Adipocyte (in vitro differentiated cells): ENCODE measurements at regions not wholly inside any gene's neighbourhood (a gene's known extent, or its start where the extent isn't known, plus 50 kb on each side); places are given as distances from the start of the nearest gene placed in this dataset.
"Not testable (repeated sequence)": the region's sequence is repeated elsewhere in the genome, so short reads cannot be mapped to it uniquely, and the experiment has no call there.

Source experiments
- DNase-seq: peaks from one replicate; pipeline ENCODE4 v3.0.0-alpha.2; 2015; ENCODE audit warnings: low read depth
- H3K27me3 ChIP-seq: replicated peaks from 2 replicates; pipeline ENCODE4 v1.7.0; 2013; ENCODE audit warnings: mild to moderate bottlenecking, low read length, moderate library complexity; ENCODE audit not compliant: control insufficient read depth, insufficient read depth
- H3K36me3 ChIP-seq: 2 replicates; pipeline ENCODE4 v1.7.0; 2013; ENCODE audit warnings: low read length, mild to moderate bottlenecking, moderate library complexity; ENCODE audit not compliant: control insufficient read depth, insufficient read depth, severe bottlenecking
- H3K4me1 ChIP-seq: 2 replicates; pipeline ENCODE4 v1.7.0; 2013; ENCODE audit warnings: mild to moderate bottlenecking, low read length, moderate library complexity; ENCODE audit not compliant: control insufficient read depth, insufficient read depth
- H3K4me3 ChIP-seq: 2 replicates; pipeline ENCODE4 v1.7.0; 2013; ENCODE audit warnings: mild to moderate bottlenecking, low read length, moderate library complexity
- H3K9ac ChIP-seq: 2 replicates; pipeline ENCODE4 v1.7.0; 2013; ENCODE audit warnings: mild to moderate bottlenecking, low read length, moderate library complexity
- H3K9me3 ChIP-seq: 2 replicates; pipeline ENCODE4 v1.7.0; 2013; ENCODE audit warnings: mild to moderate bottlenecking, low read length, moderate library complexity; ENCODE audit not compliant: control insufficient read depth

DNA sequence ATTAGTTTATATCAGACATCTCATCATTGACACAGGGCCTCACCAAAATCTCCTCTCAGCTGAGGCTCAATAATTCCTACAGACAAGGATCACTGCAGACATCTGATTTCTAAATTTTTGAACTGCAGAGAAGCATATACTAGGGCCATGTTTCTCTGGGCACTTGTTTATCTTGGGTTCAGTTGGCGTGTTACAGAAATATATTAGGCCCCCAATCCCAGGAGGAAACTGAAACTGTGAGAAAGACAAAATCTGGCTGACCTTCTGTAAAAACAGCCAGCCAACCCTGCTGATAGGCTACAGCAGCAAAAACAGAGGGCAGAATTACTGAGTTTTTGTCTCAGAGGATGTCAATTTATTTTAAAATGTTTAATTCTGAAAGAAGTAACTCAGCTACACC lies 634.6 kb downstream of the ETNK1 start:
- H3K27me3 ChIP-seq: no peaks in the 10 kb centered on the region
- H3K36me3 ChIP-seq: no peaks in the 10 kb centered on the region
- H3K9ac ChIP-seq: no peak overlapping the region
- no peak overlapping the region for H3K4me3 ChIP-seq
- no peak for DNase-seq
- no peaks in the 10 kb centered on the region for H3K4me1 ChIP-seq
- H3K9me3 ChIP-seq: no peaks in the 10 kb centered on the region

DNA sequence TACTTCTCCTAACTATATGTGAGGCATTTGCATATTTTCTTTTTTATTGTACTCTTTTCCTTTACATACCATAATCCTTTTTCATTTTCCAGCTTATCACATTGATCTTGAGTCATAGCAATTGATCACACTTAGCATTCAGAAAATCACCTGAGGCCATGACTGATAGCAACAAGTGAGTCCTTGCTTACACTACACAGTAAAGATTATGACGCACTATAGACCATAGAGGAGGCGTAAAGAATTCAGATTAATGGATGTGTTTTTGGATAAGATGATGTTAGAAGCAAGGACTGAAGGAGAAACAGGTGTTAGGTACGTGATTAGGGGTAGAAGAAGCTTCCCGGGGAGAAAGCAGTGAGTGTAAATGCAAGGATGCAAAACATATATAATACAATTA lies 637.7 kb downstream of the ETNK1 start:
- no peaks in the 10 kb centered on the region for H3K4me1 ChIP-seq
- no peak for DNase-seq
- H3K9ac ChIP-seq: no peak overlapping the region

DNA sequence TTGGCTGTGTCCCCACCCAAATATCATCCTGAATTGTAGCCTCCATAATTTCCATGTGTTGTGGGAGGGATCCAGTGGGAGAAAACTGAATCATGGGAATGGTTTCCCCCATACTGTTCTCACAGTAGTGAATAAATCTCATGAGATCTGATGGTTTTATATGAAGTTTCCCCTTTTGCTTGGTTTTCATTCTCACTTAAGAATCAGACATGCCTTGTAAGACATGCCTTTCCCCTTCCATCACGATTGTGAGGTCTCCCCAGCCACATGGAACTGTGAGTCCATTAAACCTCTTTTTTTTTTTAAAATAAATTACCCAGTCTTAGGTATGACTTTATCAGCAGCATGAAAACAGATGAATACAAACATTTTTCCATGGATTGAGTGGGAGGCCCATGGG lies 652.9 kb downstream of the ETNK1 start:
- no peaks in the 10 kb centered on the region for H3K9me3 ChIP-seq
- H3K4me3 ChIP-seq: no peak overlapping the region
- no peak for DNase-seq
- no peaks in the 10 kb centered on the region for H3K4me1 ChIP-seq
- no peaks in the 10 kb centered on the region for H3K27me3 ChIP-seq
- no peaks in the 10 kb centered on the region for H3K36me3 ChIP-seq
- H3K9ac ChIP-seq: no peak overlapping the region

More for the DNA sequence above, 637.7 kb downstream of the ETNK1 start:
- H3K9me3 ChIP-seq: no peaks in the 10 kb centered on the region
- no peaks in the 10 kb centered on the region for H3K27me3 ChIP-seq
- H3K4me3 ChIP-seq: no peak overlapping the region
- no peaks in the 10 kb centered on the region for H3K36me3 ChIP-seq

DNA sequence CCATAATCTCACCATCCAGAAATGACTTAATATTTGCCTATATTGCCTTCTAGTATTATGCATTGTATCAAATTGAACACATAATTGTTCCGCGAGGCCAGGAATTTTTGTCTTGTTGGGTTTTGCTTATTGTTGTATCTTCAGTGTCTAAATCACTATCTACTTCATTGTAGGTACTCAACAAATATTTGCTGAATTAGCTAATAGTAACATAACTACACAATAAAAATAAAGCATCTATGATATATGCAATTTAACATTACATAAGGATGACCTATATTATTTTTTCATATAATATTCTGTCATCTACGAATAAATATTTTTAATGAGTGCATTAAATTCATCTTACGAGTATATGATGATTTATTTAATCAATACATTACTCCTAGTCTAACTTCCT lies 656.3 kb downstream of the ETNK1 start:
- DNase-seq: no peak
- no peaks in the 10 kb centered on the region for H3K27me3 ChIP-seq
- no peaks in the 10 kb centered on the region for H3K36me3 ChIP-seq
- H3K9ac ChIP-seq: no peak overlapping the region
- H3K4me1 ChIP-seq: no peaks in the 10 kb centered on the region
- H3K4me3 ChIP-seq: no peak overlapping the region
- no peaks in the 10 kb centered on the region for H3K9me3 ChIP-seq

DNA sequence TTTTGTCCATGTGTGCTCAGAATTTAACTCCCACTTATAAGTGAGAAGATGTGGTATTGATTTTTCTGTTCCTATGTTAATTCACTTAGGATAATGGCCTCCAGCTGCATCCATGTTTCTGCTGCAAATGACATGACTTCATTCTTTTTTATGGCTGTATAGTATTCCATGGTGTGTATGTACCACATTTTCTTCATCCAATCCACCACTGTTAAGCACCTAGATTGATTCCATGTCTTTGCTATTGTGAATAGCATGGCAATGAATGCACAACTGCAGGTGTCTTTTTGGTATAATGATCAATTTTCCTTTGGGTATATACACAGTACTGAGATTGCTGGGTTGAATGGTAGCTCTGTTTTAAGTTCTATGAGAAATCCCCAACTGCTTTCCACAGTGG lies 657.7 kb downstream of the ETNK1 start:
- no peak overlapping the region for H3K9ac ChIP-seq
- no peaks in the 10 kb centered on the region for H3K9me3 ChIP-seq
- H3K27me3 ChIP-seq: no peaks in the 10 kb centered on the region
- DNase-seq: no peak
- H3K4me1 ChIP-seq: no peaks in the 10 kb centered on the region
- H3K36me3 ChIP-seq: no peaks in the 10 kb centered on the region
- H3K4me3 ChIP-seq: no peak overlapping the region

DNA sequence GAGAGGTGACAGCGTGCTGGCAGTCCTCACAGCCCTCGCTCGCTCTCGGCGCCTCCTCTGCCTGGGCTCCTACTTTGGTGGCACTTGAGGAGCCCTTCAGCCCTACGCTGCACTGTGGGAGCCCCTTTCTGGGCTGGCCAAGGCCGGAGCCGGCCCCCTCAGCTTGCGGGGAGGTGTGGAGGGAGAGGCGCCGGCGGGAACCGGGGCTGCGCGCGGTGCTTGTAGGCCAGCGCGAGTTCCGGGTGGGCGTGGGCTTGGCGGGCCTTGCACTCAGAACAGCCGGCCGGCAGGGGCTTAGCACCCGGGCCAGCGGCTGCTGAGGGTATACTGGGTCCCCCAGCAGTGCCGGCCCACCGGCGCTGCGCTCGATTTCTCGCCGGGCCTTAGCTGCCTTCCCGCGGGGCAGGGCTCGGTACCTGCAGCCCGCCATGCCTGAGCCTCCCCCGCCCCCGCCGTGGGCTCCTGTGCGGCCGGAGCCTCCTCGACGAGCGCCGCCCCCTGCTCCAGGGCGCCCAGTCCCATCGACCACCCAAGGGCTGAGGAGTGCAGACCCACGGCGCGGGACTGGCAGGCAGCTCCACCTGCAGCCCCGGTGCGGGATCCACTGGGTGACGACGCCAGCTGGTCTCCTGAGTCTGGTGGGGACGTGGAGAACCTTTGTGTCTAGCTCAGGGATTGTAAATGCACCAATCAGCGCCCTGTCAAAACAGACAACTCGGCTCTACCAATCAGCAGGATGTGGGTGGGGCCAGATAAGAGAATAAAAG lies 661.0 kb downstream of the ETNK1 start:
- not testable (repeated sequence) for DNase-seq, H3K27me3 ChIP-seq, H3K4me3 ChIP-seq, H3K9me3 ChIP-seq, H3K9ac ChIP-seq, H3K36me3 ChIP-seq, H3K4me1 ChIP-seq

DNA sequence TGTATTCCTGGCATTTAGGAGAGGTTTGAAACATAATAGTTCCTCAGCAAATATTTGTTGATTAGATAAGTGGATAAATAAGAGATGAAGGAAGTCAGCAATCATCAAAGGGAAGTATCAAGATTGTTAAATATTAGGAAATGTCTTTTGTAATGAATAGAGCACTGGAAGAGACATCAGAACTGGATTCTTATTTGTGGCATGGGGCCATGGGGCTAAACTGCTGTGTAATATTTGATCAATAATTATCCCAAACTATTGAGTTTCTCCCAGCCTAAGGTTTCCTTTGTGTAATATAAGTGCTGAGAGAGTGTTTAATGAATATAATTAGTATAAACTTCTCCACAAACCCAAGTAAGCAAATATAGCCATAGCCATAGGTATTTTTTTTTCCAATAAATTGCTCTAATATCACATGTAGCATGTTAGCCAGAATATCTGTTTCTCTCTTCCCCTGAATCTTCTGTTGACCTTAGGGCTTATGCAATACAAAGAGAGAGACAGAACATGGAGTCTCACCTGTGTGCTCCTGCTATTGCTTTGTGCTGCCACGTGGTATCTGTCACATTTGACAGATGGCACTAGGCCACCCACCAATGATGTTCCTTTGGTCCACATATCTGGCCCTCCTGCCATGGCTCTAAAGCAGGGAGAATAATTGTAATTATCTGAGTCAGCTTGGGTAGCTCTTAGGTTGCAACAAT lies 658.7 kb downstream of the SOX5 start:
- DNase-seq: no peak
- no peak overlapping the region for H3K4me3 ChIP-seq
- no peak overlapping the region for H3K9ac ChIP-seq
- no peaks in the 10 kb centered on the region for H3K4me1 ChIP-seq
- H3K36me3 ChIP-seq: no peaks in the 10 kb centered on the region
- H3K9me3 ChIP-seq: no peaks in the 10 kb centered on the region
- H3K27me3 ChIP-seq: no peaks in the 10 kb centered on the region

DNA sequence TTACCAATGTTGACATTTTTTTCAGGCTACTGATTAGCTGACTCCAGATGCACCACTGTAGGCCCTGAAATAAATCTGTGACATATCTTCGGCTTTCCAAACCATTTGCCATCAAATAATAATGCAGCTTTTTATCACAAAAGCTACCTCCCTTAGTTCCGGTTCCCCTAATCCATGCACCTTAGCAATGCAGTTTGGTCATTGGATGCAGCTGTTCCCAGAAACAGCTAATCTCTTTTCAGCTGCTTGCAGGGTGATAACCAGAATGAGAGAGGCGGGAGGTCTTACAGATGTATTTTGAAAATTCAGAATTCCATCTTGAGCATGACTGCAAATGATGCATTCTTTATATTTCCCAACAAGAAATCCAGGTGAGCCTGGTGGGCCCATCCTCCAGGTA lies 646.2 kb downstream of the SOX5 start:
- H3K27me3 ChIP-seq: no peaks in the 10 kb centered on the region

DNA sequence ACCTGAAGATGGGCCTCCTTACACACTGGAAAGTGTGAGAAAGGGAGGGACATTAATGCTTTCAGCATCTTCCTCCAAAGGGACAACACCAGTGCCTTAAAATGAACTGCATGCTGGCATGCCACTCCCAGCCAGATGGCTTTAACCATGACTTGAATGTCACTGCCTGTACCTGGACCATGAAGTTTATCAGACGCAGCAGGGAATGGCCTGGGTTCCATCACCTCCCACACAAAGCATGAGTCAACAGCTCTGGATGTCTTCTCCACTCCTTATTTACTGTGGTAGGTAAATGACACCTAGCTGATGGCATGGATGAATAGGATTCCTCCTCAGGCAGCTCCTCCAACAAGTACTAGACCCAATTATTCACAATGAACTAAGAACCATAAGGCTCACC lies 645.6 kb downstream of the SOX5 start:
- Histone ChIP-seq H3K9me3 (no peaks in the 10 kb centered on the region), H3K4me1 (no peaks in the 10 kb centered on the region), H3K27me3 (no peaks in the 10 kb centered on the region), H3K36me3 (no peaks in the 10 kb centered on the region), H3K4me3 (no peak overlapping the region), H3K9ac (no peak overlapping the region)
- no peak for DNase-seq

More for the DNA sequence above, 646.2 kb downstream of the SOX5 start:
- H3K36me3 ChIP-seq: no peaks in the 10 kb centered on the region
- DNase-seq: no peak
- no peak overlapping the region for H3K9ac ChIP-seq
- H3K9me3 ChIP-seq: no peaks in the 10 kb centered on the region
- H3K4me1 ChIP-seq: no peaks in the 10 kb centered on the region
- H3K4me3 ChIP-seq: no peak overlapping the region

DNA sequence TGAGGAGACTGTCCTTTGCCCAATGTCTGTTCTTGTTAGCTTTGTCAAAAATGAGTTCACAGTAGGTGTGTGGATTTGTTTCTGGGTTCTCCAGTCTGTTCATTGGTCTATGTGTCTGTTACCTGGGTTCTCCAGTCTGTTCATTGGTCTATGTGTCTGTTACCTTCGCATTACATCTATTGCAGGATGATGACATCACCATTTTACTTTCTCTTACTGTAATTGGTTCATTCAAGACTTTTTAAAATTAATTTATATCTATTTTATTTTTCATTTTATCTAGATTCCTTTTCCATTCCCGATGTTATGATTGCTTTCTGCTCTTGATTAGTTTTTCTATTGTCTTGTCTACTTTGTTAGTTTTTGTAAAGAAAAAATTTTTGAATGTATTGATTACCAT lies 615.5 kb downstream of the SOX5 start:
- peaks cover 12% of the 10 kb centered on the region for H3K9me3 ChIP-seq
- H3K36me3 ChIP-seq: no peaks in the 10 kb centered on the region
- H3K4me1 ChIP-seq: no peaks in the 10 kb centered on the region
- DNase-seq: no peak
- no peak overlapping the region for H3K9ac ChIP-seq
- H3K27me3 ChIP-seq: no peaks in the 10 kb centered on the region
- no peak overlapping the region for H3K4me3 ChIP-seq

DNA sequence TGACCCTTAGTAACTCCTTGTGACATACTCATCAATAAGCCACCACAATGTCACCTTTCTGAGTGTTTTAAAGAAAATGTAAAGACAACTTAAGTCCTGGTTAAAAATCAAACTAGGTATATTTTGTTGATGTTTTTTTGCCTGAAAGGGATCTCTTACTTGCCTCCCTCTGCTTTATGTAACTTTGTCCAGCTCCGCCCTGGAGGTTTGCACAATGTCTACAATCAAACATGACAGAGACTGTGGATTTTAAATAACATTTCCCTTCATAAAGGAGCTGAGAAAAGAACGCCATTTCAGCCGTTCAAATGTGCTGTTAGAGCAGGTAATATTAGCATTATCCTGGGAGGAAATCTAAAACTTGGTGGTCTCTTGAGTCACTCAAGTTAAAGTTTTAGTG lies 613.9 kb downstream of the SOX5 start:
- no peak for DNase-seq
- no peaks in the 10 kb centered on the region for H3K36me3 ChIP-seq
- H3K9me3 ChIP-seq: peaks cover under 1% of the 10 kb centered on the region
- no peak overlapping the region for H3K4me3 ChIP-seq
- H3K9ac ChIP-seq: no peak overlapping the region
- H3K27me3 ChIP-seq: peaks cover 3% of the 10 kb centered on the region
- H3K4me1 ChIP-seq: no peaks in the 10 kb centered on the region
